ENCODE measurements at regions not wholly inside any gene's neighbourhood (a gene's known extent, or its start where the extent isn't known, plus 50 kb on each side); places are given as distances from the start of the nearest gene placed in this dataset.

DNA sequence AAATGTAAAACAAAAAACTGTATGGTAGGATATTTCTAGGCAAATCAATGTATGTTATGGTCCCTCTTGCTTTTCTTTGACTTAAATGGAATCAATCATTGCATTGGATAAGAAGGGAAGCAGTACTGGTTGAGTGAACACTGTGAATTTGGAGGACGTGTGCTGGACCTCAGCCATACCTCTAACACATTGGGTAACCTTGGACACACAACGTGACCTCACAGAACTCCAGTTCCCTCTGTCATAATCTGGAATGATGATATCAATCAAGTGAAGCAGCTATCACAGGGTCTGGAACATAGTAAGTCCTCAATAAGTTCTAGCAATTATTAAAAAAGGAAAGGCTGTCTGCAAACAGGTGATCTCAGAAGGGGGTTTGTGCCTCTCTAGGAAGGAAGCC, 474.9 kb upstream of the TCF4 start:
- no peak overlapping the region for H3K4me3 Mint-ChIP-seq
- ATAC-seq: no peak
- no peaks in the 10 kb centered on the region for H3K36me3 Mint-ChIP-seq (ENCODE audit: insufficient read depth)
- H3K27me3 Mint-ChIP-seq (ENCODE audit: low read depth): no peaks in the 10 kb centered on the region
- H3K4me1 Mint-ChIP-seq (ENCODE audit: low read depth): no peaks in the 10 kb centered on the region
- peaks cover 3% of the 10 kb centered on the region for H3K9me3 Mint-ChIP-seq
- DNase-seq: no peak

DNA sequence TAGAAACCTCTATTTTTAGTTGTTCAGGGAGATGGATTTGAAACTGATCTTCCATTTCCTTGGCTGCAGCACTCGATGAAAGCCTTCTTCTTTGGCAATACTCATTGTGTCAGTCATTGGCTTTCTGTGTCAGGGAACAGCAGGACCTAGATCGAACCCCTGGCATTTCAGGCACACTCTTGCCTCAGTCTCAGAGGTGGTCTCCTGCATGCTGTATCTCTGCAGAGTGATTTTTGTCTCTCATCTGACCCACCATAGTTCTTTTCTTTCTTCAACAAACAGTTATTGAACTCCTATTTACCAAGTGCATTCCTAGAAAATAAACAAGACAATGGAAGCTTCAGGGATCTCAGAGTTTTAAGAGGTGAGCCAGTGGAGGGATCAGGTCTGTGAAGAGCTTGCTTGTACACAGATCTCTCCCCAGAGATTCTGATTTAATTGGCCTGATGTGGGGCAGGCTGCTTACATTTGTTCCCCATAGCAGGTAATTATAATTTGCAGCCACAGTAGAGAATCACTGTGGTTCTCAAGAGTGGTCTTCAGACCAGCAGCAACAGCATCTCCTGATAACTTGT, 473.1 kb upstream of the TCF4 start:
- DNase-seq: no peak
- Mint-ChIP-seq H3K27me3 (ENCODE audit: low read depth) (no peaks in the 10 kb centered on the region), H3K9me3 (peaks cover 3% of the 10 kb centered on the region), H3K4me3 (no peak overlapping the region), H3K4me1 (ENCODE audit: low read depth) (no peaks in the 10 kb centered on the region), H3K36me3 (ENCODE audit: insufficient read depth) (no peaks in the 10 kb centered on the region)
- no peak for ATAC-seq

- Mint-ChIP-seq H3K4me1 (ENCODE audit: low read depth) (no peaks in the 10 kb centered on the region), H3K27me3 (ENCODE audit: low read depth) (no peaks in the 10 kb centered on the region), H3K9me3 (peaks cover 10% of the 10 kb centered on the region), H3K36me3 (ENCODE audit: insufficient read depth) (no peaks in the 10 kb centered on the region), H3K4me3 (no peak overlapping the region)
- ATAC-seq (no peak), DNase-seq (no peak)
Measured at GRCh38 chr18:56052202-56052601, 464.2 kb upstream of the TCF4 start.

DNA sequence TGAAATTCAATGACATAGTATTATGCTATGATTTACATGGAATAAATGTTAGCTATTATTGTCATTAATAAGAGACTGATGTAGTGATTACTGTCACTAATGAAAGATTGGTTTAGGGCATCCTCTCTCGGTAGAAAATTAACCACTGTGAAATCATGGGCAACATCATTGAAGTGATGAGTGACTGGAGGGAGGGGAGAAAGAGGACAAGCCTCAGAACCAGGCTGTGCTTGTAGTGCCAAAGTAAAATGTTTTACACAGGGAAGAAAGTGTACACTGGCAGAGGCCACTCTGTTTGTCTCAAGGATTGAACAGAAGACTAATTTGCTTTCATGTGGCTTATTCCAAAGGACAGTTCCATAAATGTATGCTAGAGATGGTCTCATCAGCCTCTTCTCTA, 456.2 kb upstream of the TCF4 start:
- Mint-ChIP-seq H3K4me3 (no peak overlapping the region), H3K4me1 (ENCODE audit: low read depth) (no peaks in the 10 kb centered on the region), H3K36me3 (ENCODE audit: insufficient read depth) (no peaks in the 10 kb centered on the region), H3K27me3 (ENCODE audit: low read depth) (no peaks in the 10 kb centered on the region), H3K9me3 (peaks cover 12% of the 10 kb centered on the region)
- DNase-seq (no peak), ATAC-seq (no peak)

GRCh38 chr18:56043641-56044061, 455.7 kb upstream of the TCF4 start:
- Mint-ChIP-seq H3K9me3 (peaks cover 9% of the 10 kb centered on the region), H3K4me1 (ENCODE audit: low read depth) (no peaks in the 10 kb centered on the region), H3K27me3 (ENCODE audit: low read depth) (no peaks in the 10 kb centered on the region), H3K36me3 (ENCODE audit: insufficient read depth) (no peaks in the 10 kb centered on the region), H3K4me3 (no peak overlapping the region)
- no peak for ATAC-seq
- no peak for DNase-seq

GRCh38 chr18:56042915-56043536, 455.0 kb upstream of the TCF4 start:
- H3K36me3 Mint-ChIP-seq (ENCODE audit: insufficient read depth): no peaks in the 10 kb centered on the region
- DNase-seq (no peak), ATAC-seq (no peak)
- no peaks in the 10 kb centered on the region for H3K27me3 Mint-ChIP-seq (ENCODE audit: low read depth)
- no peaks in the 10 kb centered on the region for H3K4me1 Mint-ChIP-seq (ENCODE audit: low read depth)
- H3K9me3 Mint-ChIP-seq: peaks cover 8% of the 10 kb centered on the region
- no peak overlapping the region for H3K4me3 Mint-ChIP-seq

DNA sequence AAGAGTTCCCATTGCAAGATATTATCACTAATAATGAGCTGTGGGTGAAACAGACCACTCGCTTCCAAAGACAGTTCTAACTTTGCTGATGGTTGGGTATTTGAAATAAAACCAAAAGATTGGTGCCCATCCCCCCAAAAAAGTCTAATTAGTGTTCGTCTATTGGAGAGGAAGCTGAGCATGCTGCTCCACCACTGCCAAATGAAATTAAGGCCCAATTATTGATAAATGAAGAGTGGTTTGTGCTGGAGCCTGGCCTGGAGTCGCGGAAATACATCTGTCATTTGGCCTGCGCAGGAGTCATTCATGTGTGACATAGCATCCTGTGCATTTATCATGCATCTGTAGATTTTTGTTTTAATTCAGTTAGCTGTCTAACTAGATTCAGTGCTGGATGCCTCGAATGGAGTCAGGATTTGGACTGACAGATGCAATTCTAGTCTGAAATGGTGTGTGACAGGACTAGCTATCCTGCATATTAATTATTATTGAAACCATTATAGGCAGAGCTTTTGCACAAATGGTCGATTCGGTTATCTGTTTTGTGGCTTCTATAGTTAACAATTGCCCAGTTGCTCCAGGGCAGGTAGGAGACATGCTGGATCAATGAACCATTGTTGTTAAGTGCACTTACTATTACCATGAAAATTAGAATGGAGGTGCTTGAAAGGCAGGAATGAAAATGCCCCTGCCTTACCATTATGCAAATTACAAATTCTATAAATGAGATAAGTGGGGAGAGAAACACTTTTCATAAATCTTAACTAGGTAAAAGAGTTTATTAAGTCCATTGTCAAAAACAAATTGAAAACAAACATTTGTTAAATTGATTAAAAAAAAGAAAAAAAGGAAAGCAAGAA, 450.4 kb upstream of the TCF4 start:
- no peak for ATAC-seq
- no peak overlapping the region for H3K4me3 Mint-ChIP-seq
- no peak for DNase-seq
- no peaks in the 10 kb centered on the region for H3K36me3 Mint-ChIP-seq (ENCODE audit: insufficient read depth)
- no peaks in the 10 kb centered on the region for H3K4me1 Mint-ChIP-seq (ENCODE audit: low read depth)
- peaks cover 16% of the 10 kb centered on the region for H3K9me3 Mint-ChIP-seq
- H3K27me3 Mint-ChIP-seq (ENCODE audit: low read depth): no peaks in the 10 kb centered on the region

DNA sequence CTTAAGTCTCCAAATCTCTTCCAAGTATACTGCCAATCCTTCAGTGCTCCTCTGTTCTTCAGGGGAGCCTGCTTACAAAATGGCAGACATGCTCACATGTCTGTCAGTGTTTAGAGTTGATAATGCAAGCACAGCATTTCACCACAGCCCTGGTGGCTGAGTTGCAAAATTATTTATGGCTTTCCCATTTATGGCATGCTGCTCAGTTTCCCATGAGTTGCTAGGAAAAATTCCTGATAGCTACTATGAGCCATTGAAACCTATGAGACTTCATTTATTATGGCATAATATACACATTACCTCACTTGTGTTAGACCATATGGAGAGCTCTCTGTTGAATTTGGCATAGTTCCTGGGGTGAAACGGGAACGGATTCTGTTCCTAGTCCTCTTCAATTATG, 448.7 kb upstream of the TCF4 start:
- Mint-ChIP-seq H3K9me3 (peaks cover 16% of the 10 kb centered on the region), H3K4me1 (ENCODE audit: low read depth) (no peaks in the 10 kb centered on the region), H3K4me3 (no peak overlapping the region), H3K36me3 (ENCODE audit: insufficient read depth) (no peaks in the 10 kb centered on the region), H3K27me3 (ENCODE audit: low read depth) (no peaks in the 10 kb centered on the region)
- DNase-seq: no peak
- no peak for ATAC-seq

GRCh38 chr18:56035546-56035945, 447.6 kb upstream of the TCF4 start:
- H3K9me3 Mint-ChIP-seq: peaks cover 16% of the 10 kb centered on the region
- H3K36me3 Mint-ChIP-seq (ENCODE audit: insufficient read depth): no peaks in the 10 kb centered on the region
- no peaks in the 10 kb centered on the region for H3K27me3 Mint-ChIP-seq (ENCODE audit: low read depth)
- no peak overlapping the region for H3K4me3 Mint-ChIP-seq
- ATAC-seq (no peak), DNase-seq (no peak)
- H3K4me1 Mint-ChIP-seq (ENCODE audit: low read depth): no peaks in the 10 kb centered on the region

DNA sequence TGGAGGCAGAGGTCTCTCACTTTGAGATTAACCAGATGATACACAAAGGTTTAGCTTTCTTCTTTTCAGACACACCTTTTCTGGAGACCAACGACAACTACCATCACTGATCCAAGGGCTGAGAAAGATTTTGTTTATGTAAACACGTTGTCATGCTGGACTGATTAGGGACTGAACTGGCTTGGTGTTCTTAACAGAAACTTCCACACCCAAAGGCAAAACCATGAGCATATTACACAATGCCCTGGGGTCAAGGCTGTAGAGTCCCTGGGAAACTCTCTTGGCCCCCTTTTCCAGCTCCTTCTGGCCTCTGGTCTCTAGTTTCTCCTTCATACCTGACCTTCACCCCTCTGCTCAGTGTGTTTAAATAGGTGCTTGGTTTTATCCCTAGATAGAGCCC, 447.0 kb upstream of the TCF4 start:
- H3K9me3 Mint-ChIP-seq: peaks cover 16% of the 10 kb centered on the region
- no peaks in the 10 kb centered on the region for H3K27me3 Mint-ChIP-seq (ENCODE audit: low read depth)
- H3K4me1 Mint-ChIP-seq (ENCODE audit: low read depth): no peaks in the 10 kb centered on the region
- no peak for DNase-seq
- no peaks in the 10 kb centered on the region for H3K36me3 Mint-ChIP-seq (ENCODE audit: insufficient read depth)
- no peak overlapping the region for H3K4me3 Mint-ChIP-seq
- ATAC-seq: no peak

- H3K9me3 Mint-ChIP-seq: peaks cover 8% of the 10 kb centered on the region
- no peaks in the 10 kb centered on the region for H3K4me1 Mint-ChIP-seq (ENCODE audit: low read depth)
- no peak for ATAC-seq
- no peak overlapping the region for H3K4me3 Mint-ChIP-seq
- no peaks in the 10 kb centered on the region for H3K36me3 Mint-ChIP-seq (ENCODE audit: insufficient read depth)
- H3K27me3 Mint-ChIP-seq (ENCODE audit: low read depth): no peaks in the 10 kb centered on the region
- no peak for DNase-seq
Measured at GRCh38 chr18:56030060-56030459, 442.1 kb upstream of the TCF4 start.

- H3K4me3 Mint-ChIP-seq: no peak overlapping the region
- DNase-seq (no peak), ATAC-seq (no peak)
- peaks cover under 1% of the 10 kb centered on the region for H3K9me3 Mint-ChIP-seq
- H3K27me3 Mint-ChIP-seq (ENCODE audit: low read depth): no peaks in the 10 kb centered on the region
- H3K36me3 Mint-ChIP-seq (ENCODE audit: insufficient read depth): no peaks in the 10 kb centered on the region
- H3K4me1 Mint-ChIP-seq (ENCODE audit: low read depth): no peaks in the 10 kb centered on the region
Measured at GRCh38 chr18:56028514-56028913, 440.5 kb upstream of the TCF4 start.

DNA sequence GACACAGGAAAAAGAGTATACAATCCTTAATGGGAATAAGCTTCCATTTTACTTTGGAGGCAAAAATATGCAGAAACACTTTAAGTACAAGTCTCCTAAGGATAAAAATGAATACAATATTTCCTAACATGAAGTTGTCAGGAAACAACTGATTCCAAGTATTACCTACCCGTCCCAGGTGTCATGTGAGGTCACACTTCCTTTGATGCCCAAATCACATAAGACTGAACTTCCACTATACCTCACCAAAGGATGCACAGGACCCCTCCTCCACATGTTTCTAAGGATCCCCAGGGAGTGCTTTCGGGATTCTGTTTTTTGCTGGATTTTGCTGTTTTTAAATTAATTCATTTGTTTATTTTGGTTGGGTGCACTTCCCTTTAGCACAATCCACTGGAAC, 438.5 kb upstream of the TCF4 start:
- ATAC-seq (no peak), DNase-seq (no peak)
- no peaks in the 10 kb centered on the region for H3K4me1 Mint-ChIP-seq (ENCODE audit: low read depth)
- no peaks in the 10 kb centered on the region for H3K9me3 Mint-ChIP-seq
- no peak overlapping the region for H3K4me3 Mint-ChIP-seq
- H3K36me3 Mint-ChIP-seq (ENCODE audit: insufficient read depth): no peaks in the 10 kb centered on the region
- H3K27me3 Mint-ChIP-seq (ENCODE audit: low read depth): no peaks in the 10 kb centered on the region

DNA sequence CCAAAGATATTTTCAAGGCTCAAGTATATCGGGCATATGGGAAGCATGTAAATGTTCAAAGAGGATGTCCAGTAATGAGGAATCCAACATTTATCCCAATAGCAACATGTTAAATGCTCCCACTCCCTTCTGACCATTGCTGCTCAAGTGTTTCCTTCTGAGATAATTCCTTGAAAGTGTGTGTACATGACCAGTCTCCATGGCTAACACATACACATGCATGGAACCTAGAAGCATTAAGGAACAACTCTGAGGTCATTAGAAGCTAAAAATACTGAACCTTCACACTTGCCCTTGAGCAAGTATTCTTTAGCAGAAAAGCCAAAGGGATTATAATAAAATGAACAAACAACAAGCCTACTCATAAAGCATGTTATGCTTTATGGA, 433.8 kb upstream of the TCF4 start:
- ATAC-seq (no peak), DNase-seq (no peak)
- Mint-ChIP-seq H3K4me3 (no peak overlapping the region), H3K9me3 (peaks cover 5% of the 10 kb centered on the region), H3K36me3 (ENCODE audit: insufficient read depth) (no peaks in the 10 kb centered on the region), H3K4me1 (ENCODE audit: low read depth) (no peaks in the 10 kb centered on the region), H3K27me3 (ENCODE audit: low read depth) (no peaks in the 10 kb centered on the region)
